ENCODE measurements at regions not wholly inside any gene's neighbourhood (a gene's known extent, or its start where the extent isn't known, plus 50 kb on each side); places are given as distances from the start of the nearest gene placed in this dataset.

DNA sequence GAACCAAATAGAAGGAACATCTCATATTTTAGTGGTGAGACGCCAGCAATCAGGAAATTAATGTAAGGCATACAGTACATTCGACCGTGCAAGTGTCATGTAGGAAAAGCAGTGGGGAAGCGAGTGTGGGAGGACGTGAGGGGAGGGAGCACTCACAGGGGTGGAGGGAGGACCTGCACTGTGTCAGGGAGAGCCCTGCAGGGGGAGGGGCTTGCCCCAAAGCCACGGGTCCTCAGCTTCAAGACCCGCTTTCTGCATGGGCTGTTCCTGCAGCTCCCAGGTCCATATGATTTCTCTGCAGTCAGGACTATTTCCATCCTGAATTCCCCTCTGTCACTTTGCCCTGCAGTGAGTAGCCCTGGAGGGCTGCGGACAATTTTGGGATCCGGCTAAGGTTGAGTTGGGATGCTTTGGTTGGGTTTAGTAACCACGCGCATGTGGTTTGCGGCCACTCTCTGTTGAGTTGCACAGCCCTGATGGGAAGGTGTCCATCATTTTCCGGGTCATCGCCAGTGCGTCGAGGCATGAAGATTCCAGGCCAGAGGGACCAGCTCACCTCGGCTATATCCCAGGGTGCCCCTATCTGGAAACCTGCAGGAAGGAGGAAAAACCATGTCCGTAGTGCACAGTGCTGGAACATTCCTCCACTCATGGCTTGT, 61.9 kb downstream of the IRX1 start:
- TF ChIP-seq, protein P1, sequence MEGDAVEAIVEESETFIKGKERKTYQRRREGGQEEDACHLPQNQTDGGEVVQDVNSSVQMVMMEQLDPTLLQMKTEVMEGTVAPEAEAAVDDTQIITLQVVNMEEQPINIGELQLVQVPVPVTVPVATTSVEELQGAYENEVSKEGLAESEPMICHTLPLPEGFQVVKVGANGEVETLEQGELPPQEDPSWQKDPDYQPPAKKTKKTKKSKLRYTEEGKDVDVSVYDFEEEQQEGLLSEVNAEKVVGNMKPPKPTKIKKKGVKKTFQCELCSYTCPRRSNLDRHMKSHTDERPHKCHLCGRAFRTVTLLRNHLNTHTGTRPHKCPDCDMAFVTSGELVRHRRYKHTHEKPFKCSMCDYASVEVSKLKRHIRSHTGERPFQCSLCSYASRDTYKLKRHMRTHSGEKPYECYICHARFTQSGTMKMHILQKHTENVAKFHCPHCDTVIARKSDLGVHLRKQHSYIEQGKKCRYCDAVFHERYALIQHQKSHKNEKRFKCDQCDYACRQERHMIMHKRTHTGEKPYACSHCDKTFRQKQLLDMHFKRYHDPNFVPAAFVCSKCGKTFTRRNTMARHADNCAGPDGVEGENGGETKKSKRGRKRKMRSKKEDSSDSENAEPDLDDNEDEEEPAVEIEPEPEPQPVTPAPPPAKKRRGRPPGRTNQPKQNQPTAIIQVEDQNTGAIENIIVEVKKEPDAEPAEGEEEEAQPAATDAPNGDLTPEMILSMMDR (IDR thresholded peaks at IDR 0.05; ENCODE audit: insufficient read depth, low read depth, low read length), result no peak
- TF ChIP-seq EZH2 (IDR thresholded peaks at IDR 0.05; ENCODE audit: insufficient read depth, low read length), result no peak
